ENCODE measurements at regions not wholly inside any gene's neighbourhood (a gene's known extent, or its start where the extent isn't known, plus 50 kb on each side); places are given as distances from the start of the nearest gene placed in this dataset.

DNA sequence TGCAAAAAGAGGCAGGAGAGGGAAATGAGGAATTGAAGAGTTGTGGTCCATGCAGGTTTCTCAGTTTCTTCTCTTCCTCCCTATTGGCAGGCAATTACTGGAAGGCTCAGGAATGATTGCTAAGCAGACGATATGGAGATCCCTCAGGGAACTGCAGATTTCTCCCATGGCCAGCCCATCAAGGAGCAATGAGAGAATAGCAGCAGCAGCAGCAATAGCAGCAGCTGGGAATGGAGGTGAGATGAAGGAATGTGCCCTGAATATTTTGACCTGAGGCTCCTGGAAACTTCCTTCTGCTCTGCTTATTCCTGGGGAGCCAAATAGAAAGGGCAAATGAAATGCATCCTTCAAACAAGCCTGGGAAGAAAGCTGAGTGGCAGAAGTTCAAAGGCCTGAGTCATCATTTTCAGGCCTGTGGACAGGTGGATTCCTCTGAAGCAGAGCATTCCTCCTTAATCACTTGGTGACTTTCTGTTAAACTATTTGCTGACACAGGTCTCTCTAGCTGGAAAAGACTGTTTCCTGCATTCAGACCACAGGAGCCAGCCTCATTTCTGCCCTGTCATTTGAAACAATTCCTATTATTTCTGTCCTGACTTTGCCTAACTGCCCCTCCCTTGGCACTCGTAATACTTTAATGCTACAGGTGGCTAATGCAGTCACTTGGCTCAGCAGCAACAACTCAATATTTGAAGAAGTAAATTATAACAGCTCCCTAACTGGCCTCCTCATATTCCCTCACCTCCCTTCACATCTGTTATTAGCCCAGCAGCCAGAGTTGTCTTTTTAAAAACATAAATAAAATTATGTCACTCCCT is 146.9 kb upstream of the GADL1 start:
- H3K4me1 ChIP-seq (ENCODE audit: control insufficient read depth, insufficient read depth, low read length), result no peaks in the 10 kb centered on the region
- no peaks in the 10 kb centered on the region for H3K4me1 Mint-ChIP-seq
- no peaks in the 10 kb centered on the region for H3K36me3 Mint-ChIP-seq
- 74% methylated on average over 2 of the region's 2 CpGs for WGBS (ENCODE audit: insufficient coverage)
- no peaks in the 10 kb centered on the region for H3K36me3 ChIP-seq (ENCODE audit: control insufficient read depth, insufficient read depth, low read length)
- H3K4me3 ChIP-seq (ENCODE audit: low read length), result no peak overlapping the region
- no peak overlapping the region for H3K27ac Mint-ChIP-seq
- intact Hi-C loops (cut with micrococcal nuclease), result no loop called here
- ATAC-seq (no peak), DNase-seq (no peak)
- no peak overlapping the region for H3K27ac ChIP-seq (ENCODE audit: low read length)
- no peaks in the 10 kb centered on the region for H3K27me3 ChIP-seq (ENCODE audit: control insufficient read depth, insufficient read depth, low read length)
- no peak for TF ChIP-seq CTCF (IDR thresholded peaks at IDR 0.05)
- H3K9me3 Mint-ChIP-seq, result peaks cover 0 to 4% of the 10 kb centered on the region in 2 donors
- no peak overlapping the region for H3K4me3 Mint-ChIP-seq
- peaks cover 7% of the 10 kb centered on the region for H3K9me3 ChIP-seq (ENCODE audit: control insufficient read depth, insufficient read depth, low read length)
- H3K27me3 Mint-ChIP-seq (ENCODE audit: low read depth in 2 of 2), result peaks cover 0 to 8% of the 10 kb centered on the region in 2 donors

GRCh38 chr3:31043184-31043819 is 148.8 kb upstream of the GADL1 start:
- Histone ChIP-seq H3K27ac (ENCODE audit: low read length) (no peak overlapping the region), H3K36me3 (ENCODE audit: control insufficient read depth, insufficient read depth, low read length) (no peaks in the 10 kb centered on the region), H3K4me1 (ENCODE audit: control insufficient read depth, insufficient read depth, low read length) (no peaks in the 10 kb centered on the region), H3K27me3 (ENCODE audit: control insufficient read depth, insufficient read depth, low read length) (no peaks in the 10 kb centered on the region), H3K4me3 (ENCODE audit: low read length) (no peak overlapping the region), H3K9me3 (ENCODE audit: control insufficient read depth, insufficient read depth, low read length) (peaks cover 7% of the 10 kb centered on the region)
- Mint-ChIP-seq H3K27me3 (ENCODE audit: low read depth in 2 of 2) (peaks cover 3 to 8% of the 10 kb centered on the region in 2 donors), H3K4me3 (no peak overlapping the region), H3K27ac (no peak overlapping the region), H3K9me3 (peaks cover 0 to 4% of the 10 kb centered on the region in 2 donors), H3K36me3 (no peaks in the 10 kb centered on the region), H3K4me1 (no peaks in the 10 kb centered on the region)
- DNase-seq (no peak), ATAC-seq (no peak)
- 86% methylated on average over 3 of the region's 3 CpGs for WGBS (ENCODE audit: insufficient coverage)
- intact Hi-C loops (cut with micrococcal nuclease), result no loop called here
- TF ChIP-seq CTCF (IDR thresholded peaks at IDR 0.05), result no peak

DNA sequence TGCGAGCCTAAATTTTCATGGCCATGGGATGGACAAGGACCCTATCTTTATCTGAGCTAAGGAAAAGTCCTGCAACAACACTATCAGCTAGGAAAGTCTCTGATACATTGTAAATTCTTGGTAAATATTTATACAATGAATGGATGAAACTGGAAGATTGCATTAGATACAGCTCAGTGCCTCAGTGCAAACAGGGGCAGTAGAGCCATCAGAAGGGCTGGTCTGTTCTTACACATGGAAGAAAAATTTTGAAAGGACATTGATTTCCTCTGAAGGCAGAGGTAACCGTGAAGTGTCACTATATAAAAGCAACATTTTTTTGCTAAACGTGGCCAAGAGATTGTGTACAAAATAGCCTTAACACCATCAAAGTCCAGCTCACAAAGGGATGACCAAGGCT is 153.2 kb upstream of the GADL1 start:
- H3K27me3 Mint-ChIP-seq (ENCODE audit: low read depth in 2 of 2), result peaks cover 0 to 6% of the 10 kb centered on the region in 2 donors
- no peak for TF ChIP-seq CTCF (IDR thresholded peaks at IDR 0.05)
- Histone ChIP-seq H3K9me3 (ENCODE audit: control insufficient read depth, insufficient read depth, low read length) (peaks cover 5% of the 10 kb centered on the region), H3K36me3 (ENCODE audit: control insufficient read depth, insufficient read depth, low read length) (no peaks in the 10 kb centered on the region), H3K27me3 (ENCODE audit: control insufficient read depth, insufficient read depth, low read length) (no peaks in the 10 kb centered on the region), H3K27ac (ENCODE audit: low read length) (no peak overlapping the region), H3K4me1 (ENCODE audit: control insufficient read depth, insufficient read depth, low read length) (no peaks in the 10 kb centered on the region), H3K4me3 (ENCODE audit: low read length) (no peak overlapping the region)
- H3K27ac Mint-ChIP-seq, result no peak overlapping the region
- no peaks in the 10 kb centered on the region for H3K36me3 Mint-ChIP-seq
- H3K9me3 Mint-ChIP-seq, result peaks cover 0 to 2% of the 10 kb centered on the region in 2 donors
- DNase-seq (no peak), ATAC-seq (no peak)
- no peaks in the 10 kb centered on the region for H3K4me1 Mint-ChIP-seq
- WGBS (ENCODE audit: insufficient coverage), result 90% methylated on average over 3 of the region's 3 CpGs
- H3K4me3 Mint-ChIP-seq, result no peak overlapping the region
- intact Hi-C loops (cut with micrococcal nuclease), result no loop called here
